ENCODE measurements at regions not wholly inside any gene's neighbourhood (a gene's known extent, or its start where the extent isn't known, plus 50 kb on each side); places are given as distances from the start of the nearest gene placed in this dataset.
A peak's percentile ranks its signal among the peaks of the same experiment; 100 is the strongest.
"Not testable (repeated sequence)": the region's sequence is repeated elsewhere in the genome, so short reads cannot be mapped to it uniquely, and the experiment has no call there.

DNA sequence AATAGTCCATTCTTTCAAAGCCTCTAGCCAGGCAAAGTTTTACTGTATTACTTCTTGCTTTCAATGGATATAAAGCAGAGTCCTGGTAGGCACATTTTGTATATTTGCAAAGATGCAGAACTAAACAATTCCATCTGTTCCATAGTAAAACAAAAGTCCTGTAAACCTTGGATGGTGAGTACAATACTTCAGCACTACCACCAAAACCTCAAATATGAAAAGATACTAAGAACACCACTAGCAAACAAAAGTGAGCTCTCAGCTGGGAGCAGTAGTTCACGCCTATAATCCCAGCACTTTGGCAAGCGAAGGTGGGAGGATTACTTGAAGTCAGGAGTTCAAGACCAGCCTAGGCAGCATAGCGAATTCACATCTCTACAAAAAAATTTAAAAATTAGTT lies 195.0 kb downstream of the MSX2 start:
- no peak for DNase-seq
- Mint-ChIP-seq H3K4me1 (no peaks in the 10 kb centered on the region), H3K27ac (no peak overlapping the region), H3K27me3 (peaks cover 5% of the 10 kb centered on the region in 2 donors), H3K9me3 (peaks cover 0 to 2% of the 10 kb centered on the region in 2 donors), H3K36me3 (no peaks in the 10 kb centered on the region), H3K4me3 (no peak overlapping the region)
- ATAC-seq (replicated peaks), result no peak

DNA sequence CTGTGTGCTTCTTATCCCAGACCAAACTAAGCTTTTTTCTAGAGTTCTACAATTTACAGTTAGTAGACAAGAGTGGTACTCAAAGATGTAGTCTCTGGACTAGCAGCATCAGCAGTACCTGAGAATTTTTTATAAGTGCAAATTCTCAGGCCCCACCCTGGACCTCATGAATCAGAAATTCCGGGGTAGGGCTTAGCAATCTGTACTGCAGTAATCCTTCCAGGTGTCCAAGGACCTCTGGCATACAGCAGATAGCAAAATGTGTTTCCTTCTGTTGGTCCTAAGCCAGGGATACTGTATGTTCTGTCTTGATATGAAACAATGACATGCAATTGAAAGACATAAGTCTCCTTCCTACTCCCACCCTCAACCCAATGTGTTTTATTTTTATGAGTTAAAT lies 194.3 kb downstream of the MSX2 start:
- no peaks in the 10 kb centered on the region for H3K36me3 Mint-ChIP-seq
- no peak overlapping the region for H3K27ac Mint-ChIP-seq
- peaks cover 5 to 8% of the 10 kb centered on the region in 2 donors for H3K27me3 Mint-ChIP-seq
- ATAC-seq (replicated peaks) (no peak), DNase-seq (no peak)
- H3K9me3 Mint-ChIP-seq, result peaks cover 0 to 4% of the 10 kb centered on the region in 2 donors
- no peaks in the 10 kb centered on the region for H3K4me1 Mint-ChIP-seq
- no peak overlapping the region for H3K4me3 Mint-ChIP-seq

DNA sequence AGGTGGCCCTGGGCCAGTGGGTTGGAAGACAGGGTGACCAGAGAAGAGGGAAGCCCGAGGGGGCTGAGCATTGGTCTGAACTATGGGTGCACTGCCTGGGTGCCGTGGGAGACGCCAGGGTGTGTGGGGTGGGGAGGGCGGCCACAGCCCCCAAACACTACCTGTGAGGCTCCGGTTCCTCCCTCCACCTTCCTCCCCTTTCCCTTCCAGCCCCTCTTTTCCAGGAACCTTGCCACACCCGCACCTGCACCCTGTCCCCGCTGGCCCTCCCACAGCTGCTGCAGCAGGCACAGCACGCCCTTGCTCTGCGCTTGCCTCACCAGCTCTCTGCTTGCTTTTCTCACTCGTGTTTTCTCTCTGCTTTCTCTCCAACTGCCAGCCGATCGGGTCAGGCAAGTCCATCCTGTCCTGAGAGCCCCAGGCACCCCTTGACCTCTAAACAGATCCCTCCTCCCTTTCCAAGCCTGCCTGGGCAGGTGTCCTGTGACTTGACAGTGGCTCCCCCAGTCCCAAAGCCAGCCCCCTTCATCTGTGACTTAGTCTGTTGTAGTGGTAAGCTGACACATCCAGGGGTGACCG lies 193.7 kb downstream of the MSX2 start:
- peaks cover 0 to 4% of the 10 kb centered on the region in 2 donors for H3K9me3 Mint-ChIP-seq
- no peak overlapping the region for H3K4me3 Mint-ChIP-seq
- no peaks in the 10 kb centered on the region for H3K36me3 Mint-ChIP-seq
- ATAC-seq (replicated peaks), result no peak
- H3K27ac Mint-ChIP-seq, result no peak overlapping the region
- no peak for DNase-seq
- H3K27me3 Mint-ChIP-seq, result peaks cover 5 to 8% of the 10 kb centered on the region in 2 donors
- H3K4me1 Mint-ChIP-seq, result no peaks in the 10 kb centered on the region

DNA sequence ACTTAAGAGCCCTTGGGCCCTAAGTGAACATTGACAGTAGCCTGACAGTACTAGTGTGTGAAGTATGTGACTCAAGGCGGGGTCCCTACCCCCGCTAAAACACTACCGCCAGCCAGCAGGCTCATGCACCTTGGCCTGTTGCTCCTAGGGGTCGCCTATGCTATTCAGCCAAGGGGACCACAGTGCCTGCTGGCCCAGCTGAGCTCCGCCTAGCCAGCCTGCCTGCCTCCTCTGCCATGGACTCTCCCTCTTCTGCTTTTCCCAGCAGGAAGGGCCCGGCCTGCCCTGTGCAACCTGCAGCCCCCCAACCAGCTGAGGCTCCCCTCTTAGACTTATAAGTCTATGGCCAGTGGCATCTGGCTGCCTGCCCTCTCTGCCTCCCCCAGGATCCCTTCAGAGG lies 193.1 kb downstream of the MSX2 start:
- H3K36me3 Mint-ChIP-seq; H3K4me3 Mint-ChIP-seq; H3K27ac Mint-ChIP-seq; ATAC-seq (replicated peaks); DNase-seq; H3K9me3 Mint-ChIP-seq; H3K4me1 Mint-ChIP-seq: not testable (repeated sequence)
- H3K27me3 Mint-ChIP-seq, result peaks cover 5 to 13% of the 10 kb centered on the region in 2 donors

DNA sequence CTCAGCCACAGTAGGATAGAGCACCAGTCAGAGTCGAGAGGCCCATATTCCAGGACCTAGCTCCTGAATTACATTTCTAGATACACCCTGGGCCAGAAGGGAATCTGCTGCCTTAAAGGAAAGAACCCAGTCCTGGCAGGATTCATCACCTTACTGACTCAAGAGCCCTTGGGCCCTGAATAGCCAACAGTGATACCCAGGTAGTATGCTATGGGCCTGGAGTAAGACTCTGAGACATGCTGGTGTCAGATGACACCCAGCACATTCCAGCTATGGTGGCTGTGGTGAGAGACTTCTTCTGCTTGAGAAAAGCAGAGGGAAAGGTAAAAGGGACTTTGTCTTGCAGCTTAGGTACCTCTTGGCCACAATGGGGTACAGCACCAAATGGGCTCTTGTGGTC lies 192.5 kb downstream of the MSX2 start:
- not testable (repeated sequence) for ATAC-seq (replicated peaks); H3K4me1 Mint-ChIP-seq; DNase-seq; H3K27ac Mint-ChIP-seq; H3K4me3 Mint-ChIP-seq; H3K9me3 Mint-ChIP-seq; H3K36me3 Mint-ChIP-seq
- H3K27me3 Mint-ChIP-seq, result peaks cover 5 to 13% of the 10 kb centered on the region in 2 donors

DNA sequence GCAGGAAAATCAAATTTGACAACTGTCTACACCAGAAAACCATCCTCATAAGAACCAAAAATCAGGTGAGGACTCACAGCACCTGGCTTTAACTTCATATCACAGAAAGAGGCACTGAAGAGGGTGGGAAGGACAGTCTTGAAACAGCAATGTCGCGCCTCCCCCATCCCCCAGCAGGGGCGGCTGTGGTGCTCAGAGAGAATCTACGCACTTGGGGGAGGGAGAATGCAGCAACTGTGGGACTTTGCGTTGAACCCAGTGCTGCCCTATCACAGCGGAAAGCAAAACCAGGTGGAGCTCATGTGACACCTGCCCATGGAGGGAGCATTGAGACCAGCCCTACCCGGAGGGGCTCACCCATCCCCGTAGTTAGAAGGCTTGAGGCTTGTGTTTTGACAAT lies 191.8 kb downstream of the MSX2 start:
- DNase-seq (no peak), ATAC-seq (replicated peaks) (no peak)
- Mint-ChIP-seq H3K4me1 (no peaks in the 10 kb centered on the region), H3K36me3 (no peaks in the 10 kb centered on the region), H3K4me3 (no peak overlapping the region), H3K27ac (no peak overlapping the region), H3K9me3 (peaks cover 0 to 5% of the 10 kb centered on the region in 2 donors), H3K27me3 (peaks cover 5 to 13% of the 10 kb centered on the region in 2 donors)

DNA sequence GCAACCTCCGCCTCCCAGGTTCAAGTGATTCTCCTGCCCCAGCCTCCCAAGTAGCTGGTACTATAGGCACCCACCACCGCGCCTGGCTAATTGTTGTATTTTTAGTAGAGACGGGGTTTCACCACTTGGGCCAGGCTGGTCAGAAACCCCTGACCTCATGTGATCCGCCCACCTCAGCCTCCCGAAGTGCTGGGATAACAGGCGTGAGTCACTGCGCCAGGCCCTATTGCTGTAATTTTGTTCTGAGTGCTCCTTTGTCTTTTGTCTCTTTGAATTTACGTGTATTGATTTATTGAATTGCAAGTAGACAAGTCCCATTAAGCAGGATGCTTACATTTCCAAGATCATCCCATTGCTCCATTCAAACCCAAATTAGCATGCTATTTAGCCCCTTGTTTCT lies 186.7 kb downstream of the MSX2 start:
- H3K4me3 Mint-ChIP-seq, result no peak overlapping the region
- DNase-seq (no peak), ATAC-seq (replicated peaks) (no peak)
- peaks cover 4 to 9% of the 10 kb centered on the region in 2 donors for H3K9me3 Mint-ChIP-seq
- H3K27me3 Mint-ChIP-seq, result peaks cover 21 to 27% of the 10 kb centered on the region in 2 donors
- H3K4me1 Mint-ChIP-seq, result no peaks in the 10 kb centered on the region
- no peak overlapping the region for H3K27ac Mint-ChIP-seq
- H3K36me3 Mint-ChIP-seq, result no peaks in the 10 kb centered on the region

DNA sequence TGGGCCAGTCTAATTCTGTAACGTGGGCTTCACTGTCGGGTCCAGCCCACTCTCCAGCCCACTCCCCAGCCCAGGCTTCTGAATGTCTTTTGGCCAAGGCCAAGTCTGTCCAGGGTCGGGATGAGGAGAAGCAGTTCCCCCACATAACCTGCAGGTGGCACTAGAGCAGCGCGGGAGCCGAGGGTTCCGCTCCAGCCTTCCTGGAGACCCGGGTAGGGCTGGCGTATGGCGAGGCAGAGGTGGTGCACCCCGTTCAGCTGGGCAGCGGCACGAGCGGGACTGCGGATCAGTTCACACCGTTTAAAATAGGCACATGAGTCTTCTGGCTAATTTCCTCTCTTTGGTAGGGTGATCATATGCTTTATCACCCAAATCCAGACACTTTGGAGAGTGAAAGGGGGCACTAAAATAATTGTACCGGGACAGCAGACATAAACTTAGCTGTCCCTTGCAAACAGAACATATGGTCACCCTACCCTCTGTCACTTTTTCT lies 185.9 kb downstream of the MSX2 start:
- DNase-seq (peak; percentile 18), ATAC-seq (replicated peaks) (peak; percentile 76 to 81)
- Mint-ChIP-seq H3K9me3 (peaks cover 4 to 7% of the 10 kb centered on the region in 2 donors), H3K4me3 (no peak overlapping the region), H3K27ac (no peak overlapping the region), H3K27me3 (peaks cover 16 to 27% of the 10 kb centered on the region in 2 donors), H3K36me3 (no peaks in the 10 kb centered on the region), H3K4me1 (no peaks in the 10 kb centered on the region)

DNA sequence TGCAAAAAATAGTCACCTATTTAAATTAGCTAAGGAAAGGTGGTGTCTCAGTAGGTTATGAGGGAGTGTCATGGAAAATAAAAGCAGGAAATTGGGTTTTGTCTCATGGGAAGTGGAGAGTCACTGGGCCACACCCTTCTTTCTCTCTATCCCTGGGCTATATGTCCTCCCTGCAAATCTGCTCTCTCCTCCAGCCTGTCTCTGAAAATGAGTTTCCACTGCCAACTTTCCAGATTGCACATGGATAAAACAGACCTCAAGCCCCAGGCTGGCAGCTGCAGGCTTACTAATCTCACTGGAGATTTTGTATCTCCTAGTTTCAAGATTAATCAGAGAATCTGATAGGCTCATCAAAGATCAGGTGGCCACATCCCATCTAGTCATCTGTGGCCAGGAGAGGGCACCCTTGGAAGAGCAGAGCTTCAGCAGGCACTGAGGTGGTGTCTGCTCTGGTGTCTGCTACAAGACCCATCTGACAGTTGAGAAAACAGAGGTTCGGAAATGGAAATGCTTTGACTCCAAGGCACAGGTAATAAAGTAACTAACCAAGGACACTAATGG lies 178.9 kb downstream of the MSX2 start:
- DNase-seq (no peak), ATAC-seq (replicated peaks) (no peak)
- no peaks in the 10 kb centered on the region for H3K4me1 Mint-ChIP-seq
- H3K27me3 Mint-ChIP-seq, result peaks cover 6% of the 10 kb centered on the region in 2 donors
- no peak overlapping the region for H3K4me3 Mint-ChIP-seq
- H3K9me3 Mint-ChIP-seq, result peaks cover 6 to 8% of the 10 kb centered on the region in 2 donors
- no peak overlapping the region for H3K27ac Mint-ChIP-seq
- H3K36me3 Mint-ChIP-seq, result no peaks in the 10 kb centered on the region

DNA sequence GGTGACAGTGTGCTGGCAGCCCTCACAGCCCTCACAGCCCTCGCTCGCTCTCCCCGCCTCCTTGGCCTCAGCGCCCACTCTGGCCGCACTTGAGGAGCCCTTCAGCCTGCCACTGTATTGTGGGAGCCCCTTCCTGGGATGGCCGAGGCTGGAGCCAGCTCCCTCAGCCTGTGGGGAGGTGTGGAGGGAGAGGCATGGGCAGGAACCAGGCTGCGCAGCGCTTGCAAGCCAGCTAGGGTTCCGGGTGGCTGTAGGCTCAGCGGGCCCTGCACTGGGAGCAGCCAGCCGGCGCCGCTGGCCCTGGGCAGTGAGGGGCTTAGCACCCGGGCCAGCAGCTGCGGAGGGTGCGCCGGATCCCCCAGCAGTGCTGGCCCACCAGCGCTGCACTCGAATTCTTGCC lies 177.0 kb downstream of the MSX2 start:
- Mint-ChIP-seq H3K27ac (no peak overlapping the region), H3K36me3 (no peaks in the 10 kb centered on the region), H3K4me3 (no peak overlapping the region), H3K9me3 (peaks cover 4% of the 10 kb centered on the region in 2 donors), H3K27me3 (peaks cover 2 to 6% of the 10 kb centered on the region in 2 donors), H3K4me1 (no peaks in the 10 kb centered on the region)
- ATAC-seq (replicated peaks), result no peak
- no peak for DNase-seq

DNA sequence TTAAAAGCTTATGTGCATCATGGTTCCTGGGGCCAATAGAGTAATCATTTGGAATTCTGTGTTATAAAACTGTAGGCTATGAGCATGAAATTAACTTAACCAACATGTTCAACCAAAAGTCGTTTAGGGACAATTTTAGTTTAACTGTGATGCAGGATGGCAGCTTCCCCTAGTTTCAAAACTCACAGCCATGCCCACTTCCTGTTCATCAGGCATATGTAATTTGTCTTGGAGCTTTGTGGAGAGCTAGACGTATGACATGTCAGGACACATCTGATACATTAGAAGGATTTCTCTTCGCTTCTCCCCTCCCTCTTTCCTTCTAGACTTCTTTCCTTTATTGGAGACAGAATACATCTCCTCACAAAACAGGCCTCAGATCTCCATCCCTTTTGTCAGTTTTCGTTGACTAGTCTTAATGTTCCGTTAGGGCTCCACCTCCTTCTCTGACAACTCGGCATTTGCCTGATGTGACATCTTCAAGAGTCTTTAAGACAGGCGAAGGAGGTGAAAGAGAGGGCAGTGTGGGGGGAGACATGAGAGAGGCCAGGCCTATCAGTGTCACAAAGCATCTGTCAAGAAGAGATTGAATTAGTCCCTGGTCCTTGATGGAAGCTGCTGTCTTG lies 176.0 kb downstream of the MSX2 start:
- ATAC-seq (replicated peaks) (no peak), DNase-seq (no peak)
- H3K27ac Mint-ChIP-seq, result no peak overlapping the region
- no peaks in the 10 kb centered on the region for H3K4me1 Mint-ChIP-seq
- H3K27me3 Mint-ChIP-seq, result peaks cover 0 to 6% of the 10 kb centered on the region in 2 donors
- H3K4me3 Mint-ChIP-seq, result no peak overlapping the region
- no peaks in the 10 kb centered on the region for H3K36me3 Mint-ChIP-seq
- peaks cover 2 to 3% of the 10 kb centered on the region in 2 donors for H3K9me3 Mint-ChIP-seq

DNA sequence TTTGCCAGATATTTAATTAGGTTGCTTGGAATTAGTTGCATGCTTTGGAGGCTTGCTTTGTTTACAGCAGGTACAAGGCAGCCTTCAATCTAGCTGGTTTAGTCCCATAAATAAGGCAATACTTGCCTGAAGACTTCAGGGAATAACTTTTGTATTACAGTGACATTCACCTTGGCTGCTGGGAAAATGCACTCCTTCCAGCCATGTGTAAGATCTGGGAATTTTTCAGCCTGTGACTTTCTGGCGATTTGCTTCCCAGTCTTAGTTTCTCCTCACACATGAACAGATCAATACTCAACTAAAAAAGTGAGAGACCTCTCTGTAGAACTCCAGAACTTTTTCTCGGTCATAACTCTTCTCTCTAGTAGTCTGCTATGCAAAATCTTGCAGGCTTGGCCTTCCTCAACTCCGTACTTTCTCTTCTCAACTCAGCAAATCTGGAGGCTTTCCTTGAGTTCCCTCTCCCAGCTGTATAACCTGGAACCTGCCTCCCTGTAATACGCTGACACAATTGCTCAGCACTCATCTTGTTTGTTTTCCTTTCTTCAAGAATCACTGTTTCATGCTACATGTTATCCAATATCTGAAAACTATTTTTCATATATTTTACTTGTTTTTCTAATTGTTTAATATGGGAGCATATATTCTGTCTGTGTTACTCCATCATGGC lies 173.0 kb downstream of the MSX2 start:
- no peak for DNase-seq

DNA sequence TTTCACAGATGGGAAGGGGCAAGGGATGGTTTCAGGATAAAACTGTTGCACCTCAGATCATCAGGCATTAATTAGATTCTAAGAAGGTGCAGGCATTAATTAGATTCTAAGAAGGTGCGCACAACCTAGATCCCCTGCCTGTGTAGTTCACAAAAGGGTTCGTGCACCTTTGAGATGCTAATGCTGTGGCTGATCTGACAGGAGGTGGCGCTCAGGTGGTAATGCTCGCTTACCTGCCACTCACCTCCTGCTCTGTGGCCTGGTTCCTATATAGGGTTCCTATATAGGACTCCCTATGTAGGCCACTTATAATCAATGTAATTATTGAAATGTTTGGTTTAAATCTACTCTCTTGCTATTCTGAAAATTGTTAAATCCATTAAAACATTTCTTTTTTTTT lies 171.0 kb downstream of the MSX2 start:
- no peaks in the 10 kb centered on the region for H3K36me3 Mint-ChIP-seq
- H3K27me3 Mint-ChIP-seq, result no peaks in the 10 kb centered on the region
- ATAC-seq (replicated peaks) (no peak), DNase-seq (no peak)
- no peaks in the 10 kb centered on the region for H3K4me1 Mint-ChIP-seq
- no peak overlapping the region for H3K4me3 Mint-ChIP-seq
- H3K9me3 Mint-ChIP-seq, result peaks cover 5 to 9% of the 10 kb centered on the region in 2 donors
- no peak overlapping the region for H3K27ac Mint-ChIP-seq

More for the DNA sequence above, 173.0 kb downstream of the MSX2 start:
- no peak for ATAC-seq (replicated peaks)
- H3K27me3 Mint-ChIP-seq, result no peaks in the 10 kb centered on the region
- H3K27ac Mint-ChIP-seq, result no peak overlapping the region
- H3K4me3 Mint-ChIP-seq, result no peak overlapping the region
- no peaks in the 10 kb centered on the region for H3K36me3 Mint-ChIP-seq
- peaks cover 2 to 3% of the 10 kb centered on the region in 2 donors for H3K9me3 Mint-ChIP-seq
- no peaks in the 10 kb centered on the region for H3K4me1 Mint-ChIP-seq

DNA sequence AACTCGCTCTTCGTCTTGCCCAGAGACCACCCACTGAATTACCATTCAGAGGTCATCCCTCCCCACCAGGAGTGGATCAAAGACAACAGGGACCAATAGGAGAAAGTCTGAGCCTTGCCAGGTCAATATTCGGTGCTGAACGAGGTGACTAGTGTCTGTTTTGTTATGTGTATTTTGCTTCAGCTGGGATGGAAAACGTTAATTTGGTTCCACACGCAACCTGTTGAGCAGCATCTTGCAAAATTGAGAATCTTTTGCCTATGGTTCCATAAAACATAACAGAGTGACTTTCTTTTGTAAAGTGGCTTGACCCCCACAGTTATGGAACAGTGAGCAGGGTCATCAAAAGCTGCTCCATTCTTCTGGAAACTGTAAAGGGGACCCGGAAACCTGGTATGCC lies 168.4 kb downstream of the MSX2 start:
- no peak for DNase-seq
- no peaks in the 10 kb centered on the region for H3K36me3 Mint-ChIP-seq

More for the DNA sequence above, 168.4 kb downstream of the MSX2 start:
- ATAC-seq (replicated peaks), result no peak
- H3K27ac Mint-ChIP-seq, result no peak overlapping the region
- no peaks in the 10 kb centered on the region for H3K4me1 Mint-ChIP-seq
- H3K27me3 Mint-ChIP-seq, result no peaks in the 10 kb centered on the region
- H3K9me3 Mint-ChIP-seq, result peaks cover 8 to 14% of the 10 kb centered on the region in 2 donors
- no peak overlapping the region for H3K4me3 Mint-ChIP-seq

All from stimulated activated naive B cell treated with anti-CD40 and anti-IgM and Interleukin-4, amounts not matched to agents 10 μg/mL and 1 μg/mL and 100 μg/mL, for 72 hours (primary cell).